K562 (cell line): ENCODE measurements at regions not wholly inside any gene's neighbourhood (a gene's known extent, or its start where the extent isn't known, plus 50 kb on each side); places are given as distances from the start of the nearest gene placed in this dataset.

ENCODE experiments used
- ATAC-seq: fragments of 200-7000 bp; cut with Tn5 transposase; 3 replicates; pipeline ENCODE4 v1.9.1; 2020; ENCODE audit warnings: moderate library complexity
- BruUV-seq: library from RNA; stranded (reverse); fragments of 400-500 nt; replicated peaks from 2 replicates; lab custom pipeline; 2021; lab: Mats Ljungman, UMichigan
- CTCF ChIA-PET: fragments of 300-600 bp; formaldehyde crosslinking; extraction: SDS; loops from one replicate; lab custom pipeline; 2021; ENCODE audit warnings: low intra/inter-chr PET ratio; lab: Yijun Ruan, JAX
- POLR2A ChIA-PET: fragments of 300-600, 350-650 bp; sonication (Branson Sonifier 250); formaldehyde crosslinking; extraction: SDS; loops from one replicate; lab custom pipeline; 2021; ENCODE audit warnings: antibody characterized with exemption, inconsistent platforms; lab: Yijun Ruan, JAX
- DNase-seq, 4 experiments: peaks; one replicate each; pipeline versions ENCODE4 v3.0.0 to v3.0.0-alpha.2; 2011 to 2018; ENCODE audit warnings: low spot score in 3 of 4, mixed read lengths in 3 of 4; ENCODE audit errors: extremely low read depth in 1 of 4
- FAIRE-seq: peaks from 2 replicates; lab custom pipeline; 2011; peaks lifted over from hg19 to GRCh38; lab: Jason Lieb, UNC
- H2AFZ ChIP-seq: 2 replicates; pipeline ENCODE4 v1.6.0; 2011; ENCODE audit warnings: low read depth, low read length, control low read depth, inconsistent platforms
- H3K27ac ChIP-seq: fragments of 200-600 bp; 3 replicates; pipeline ENCODE4 v1.8.0; 2011; ENCODE audit warnings: low read depth, mild to moderate bottlenecking, control low read depth, inconsistent platforms, low read length, moderate library complexity, mixed read lengths; ENCODE audit errors: extremely low read depth
- H3K27me3 ChIP-seq, 2 experiments: fragments of 300-600 bp in 1 of 2; 2 replicates in 1 of 2; 3 replicates in 1 of 2; pipeline versions ENCODE4 v1.6.0 to v1.8.0; 2011; ENCODE audit warnings: inconsistent platforms in 2 of 2, low read length in 2 of 2, mild to moderate bottlenecking in 1 of 2, mixed read lengths in 1 of 2, moderate library complexity in 1 of 2; ENCODE audit not compliant: control insufficient read depth in 2 of 2, insufficient read depth in 2 of 2
- H3K36me3 ChIP-seq: fragments of 300-600 bp; 3 replicates; pipeline ENCODE4 v1.8.0; 2011; ENCODE audit warnings: mild to moderate bottlenecking, low read length, inconsistent platforms; ENCODE audit not compliant: control insufficient read depth, insufficient read depth
- H3K4me1 ChIP-seq, 2 experiments: fragments of 200-600 bp in 1 of 2; replicated peaks in 1 of 2; 2 replicates in 1 of 2; 3 replicates in 1 of 2; pipeline versions ENCODE4 v1.5.1 to v1.8.0; 2011; ENCODE audit warnings: inconsistent platforms in 2 of 2, low read length in 2 of 2, mild to moderate bottlenecking in 1 of 2, mixed read lengths in 1 of 2, moderate library complexity in 1 of 2; ENCODE audit not compliant: control insufficient read depth in 2 of 2, insufficient read depth in 2 of 2
- H3K4me2 ChIP-seq: 2 replicates; pipeline ENCODE4 v1.6.1; 2011; ENCODE audit warnings: low read length, control low read depth, inconsistent platforms, mixed read lengths; ENCODE audit not compliant: insufficient read depth
- H3K4me3 ChIP-seq: fragments of 200-600 bp; sonication (generic), shearing (Covaris generic); 2 replicates; pipeline ENCODE4 v1.5.1; 2016; ENCODE audit warnings: control low read depth, inconsistent platforms
- H3K79me2 ChIP-seq: fragments of 200-600 bp; 3 replicates; pipeline ENCODE4 v1.8.0; 2011; ENCODE audit warnings: low read length, inconsistent platforms; ENCODE audit not compliant: control insufficient read depth, insufficient read depth
- H3K9ac ChIP-seq, 2 experiments: 2 replicates each; pipeline versions ENCODE4 v1.6.0 to v1.6.1; 2011; ENCODE audit warnings: low read depth in 2 of 2, low read length in 2 of 2, control low read depth in 1 of 2, inconsistent platforms in 1 of 2, mild to moderate bottlenecking in 1 of 2, mixed read lengths in 1 of 2; ENCODE audit not compliant: insufficient read depth in 1 of 2
- H3K9me1 ChIP-seq: one replicate; pipeline ENCODE4 v1.6.0; 2011; ENCODE audit warnings: inconsistent platforms, mild to moderate bottlenecking, low read length, moderate library complexity; ENCODE audit not compliant: control insufficient read depth, insufficient read depth
- H3K9me3 ChIP-seq: replicated peaks from 2 replicates; pipeline ENCODE4 v1.5.1; 2011; ENCODE audit warnings: low read depth, low read length, inconsistent platforms; ENCODE audit not compliant: control insufficient read depth, insufficient read depth
- H4K20me1 ChIP-seq: replicated peaks from 2 replicates; pipeline ENCODE4 v1.6.1; 2011; ENCODE audit warnings: low read length, inconsistent platforms, mixed read lengths; ENCODE audit not compliant: control insufficient read depth, insufficient read depth
- CEBPZ ChIP-seq: fragments of 150-350 bp; IDR thresholded peaks from 2 replicates; pipeline ENCODE4 v1.6.1; 2014; ENCODE audit warnings: low read depth, mild to moderate bottlenecking, low read length, borderline replicate concordance
- WGBS: fragments of 100-300 bp; shearing (Covaris generic); methylation state at CpG from one replicate; pipeline ENCODE4 v1.1.6; 2016; ENCODE audit warnings: low coverage, mixed read lengths; ENCODE audit not compliant: insufficient coverage; ENCODE audit errors: missing lambda C conversion rate; 5-methylcytosine and 5-hydroxymethylcytosine counted together
- in situ Hi-C: fragments of 300-500 bp; cut with MboI; formaldehyde crosslinking; loops from 4 replicates; pipeline ENCODE4 v1.15.0; 2018; ENCODE audit warnings: inconsistent platforms, mixed read lengths
- intact Hi-C: fragments of 100-400 bp; cut with micrococcal nuclease; formaldehyde crosslinking; loops from 2 replicates; pipeline ENCODE4 v1.14.2; 2022
- TF ChIP-seq, protein P1 (sequence below): sonication (generic); IDR thresholded peaks from 2 replicates; pipeline ENCODE4 v1.6.1; 2016

DNA sequence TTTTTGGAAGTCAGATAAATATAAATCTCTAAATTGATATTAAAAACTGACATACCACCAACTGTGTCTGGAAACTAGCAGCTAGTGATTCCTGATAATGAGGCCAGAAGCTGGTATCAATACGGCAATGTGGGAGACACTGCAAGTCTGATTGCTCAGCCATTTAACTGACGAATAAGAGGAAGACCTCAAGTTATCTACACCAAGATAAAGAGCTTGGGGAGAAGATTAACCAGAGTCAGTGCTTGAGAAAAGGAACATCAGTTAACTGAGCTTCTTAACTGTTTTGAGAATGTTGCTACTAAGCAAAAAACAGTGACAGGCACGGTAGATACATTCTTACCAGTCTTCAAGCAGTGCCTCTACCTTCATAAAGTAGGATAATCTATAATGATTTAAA lies 140.4 kb upstream of the TENT5A start:
- Histone ChIP-seq H3K36me3 (no peaks in the 10 kb centered on the region), H3K4me3 (no peak overlapping the region), H3K4me1 (no peaks in the 10 kb centered on the region), H3K27ac (no peak overlapping the region), H3K27me3 (no peaks in the 10 kb centered on the region), H3K9ac (no peak overlapping the region), H3K9me3 (no peaks in the 10 kb centered on the region), H4K20me1 (no peaks in the 10 kb centered on the region), H3K4me2 (no peak overlapping the region), H2AFZ (no peak overlapping the region), H3K9me1 (no peaks in the 10 kb centered on the region), H3K79me2 (no peaks in the 10 kb centered on the region)
- DNase-seq (no peak), FAIRE-seq (no peak), ATAC-seq (no peak)
- intact Hi-C loops = no loop called here
- ChIA-PET POLR2A (interaction anchor here (0.7 kb wide), 1 partner anchor 1506 kb away, joined by 3 read pairs; no protein-coding TSS in a partner anchor), CTCF (no interaction called here)
- no TSS peak for BruUV-seq
- TF ChIP-seq CEBPZ = no peak
- TF ChIP-seq, protein P1, sequence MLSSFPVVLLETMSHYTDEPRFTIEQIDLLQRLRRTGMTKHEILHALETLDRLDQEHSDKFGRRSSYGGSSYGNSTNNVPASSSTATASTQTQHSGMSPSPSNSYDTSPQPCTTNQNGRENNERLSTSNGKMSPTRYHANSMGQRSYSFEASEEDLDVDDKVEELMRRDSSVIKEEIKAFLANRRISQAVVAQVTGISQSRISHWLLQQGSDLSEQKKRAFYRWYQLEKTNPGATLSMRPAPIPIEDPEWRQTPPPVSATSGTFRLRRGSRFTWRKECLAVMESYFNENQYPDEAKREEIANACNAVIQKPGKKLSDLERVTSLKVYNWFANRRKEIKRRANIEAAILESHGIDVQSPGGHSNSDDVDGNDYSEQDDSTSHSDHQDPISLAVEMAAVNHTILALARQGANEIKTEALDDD = 0 out of 2 replicates have a peak, but pooled peaks have one; percentile 21
- 5% methylated on average over 3 of the region's 3 CpGs for WGBS
- in situ Hi-C loops = no loop called here
